Neural cell (in vitro differentiated cells): ENCODE measurements at regions not wholly inside any gene's neighbourhood (a gene's known extent, or its start where the extent isn't known, plus 50 kb on each side); places are given as distances from the start of the nearest gene placed in this dataset.

Experiments used
- H2AFZ ChIP-seq: fragments of 200-600, 300-800 bp; sonication (generic), shearing (Covaris generic); 2 replicates; pipeline ENCODE4 v1.6.0; 2014; ENCODE audit warnings: low read depth, mild to moderate bottlenecking, antibody characterized with exemption, low read length, moderate library complexity
- H3F3A ChIP-seq: fragments of 200-600 bp; shearing (Covaris generic); 2 replicates; pipeline ENCODE4 v1.6.1; 2016; ENCODE audit warnings: mild to moderate bottlenecking, moderate library complexity, mixed read lengths, antibody characterized with exemption, low read length; ENCODE audit not compliant: insufficient read depth, poor library complexity, severe bottlenecking
- H3K27ac ChIP-seq: fragments of 200-600, 300-800 bp; sonication (generic), shearing (Covaris generic); 2 replicates; pipeline ENCODE4 v1.5.1; 2014; ENCODE audit warnings: mild to moderate bottlenecking, low read length, moderate library complexity
- H3K27me3 ChIP-seq: fragments of 300-800, 200-600 bp; sonication (generic), shearing (Covaris generic); 2 replicates; pipeline ENCODE4 v1.6.0; 2014; ENCODE audit warnings: mild to moderate bottlenecking, low read depth, low read length, moderate library complexity; ENCODE audit not compliant: insufficient read depth
- H3K36me3 ChIP-seq: fragments of 300-800, 200-600 bp; sonication (generic), shearing (Covaris generic); 2 replicates; pipeline ENCODE4 v1.5.1; 2014; ENCODE audit warnings: mild to moderate bottlenecking, antibody characterized with exemption, low read length, moderate library complexity; ENCODE audit not compliant: insufficient read depth
- H3K4me2 ChIP-seq: fragments of 300-800, 200-600 bp; sonication (generic), shearing (Covaris generic); 2 replicates; pipeline ENCODE4 v1.6.0; 2014; ENCODE audit warnings: mild to moderate bottlenecking, low read length
- H3K4me3 ChIP-seq: fragments of 300-800, 200-600 bp; sonication (generic), shearing (Covaris generic); 2 replicates; pipeline ENCODE4 v1.5.1; 2014; ENCODE audit warnings: mild to moderate bottlenecking, low read length, moderate library complexity
- H3K79me2 ChIP-seq: fragments of 200-600 bp; shearing (Covaris generic); replicated peaks from 2 replicates; pipeline ENCODE4 v1.6.0; 2014; ENCODE audit warnings: mild to moderate bottlenecking, low read length, moderate library complexity; ENCODE audit not compliant: insufficient read depth
- H3K9ac ChIP-seq: fragments of 300-800, 200-600 bp; sonication (generic), shearing (Covaris generic); 2 replicates; pipeline ENCODE4 v1.6.1; 2016; ENCODE audit warnings: mild to moderate bottlenecking, low read length, mixed read lengths
- H3K9me2 ChIP-seq: fragments of 200-600 bp; shearing (Covaris generic); 2 replicates; pipeline ENCODE4 v1.6.1; 2016; ENCODE audit warnings: mild to moderate bottlenecking, low read length, mixed read lengths; ENCODE audit not compliant: insufficient read depth
- H3K9me3 ChIP-seq: fragments of 200-600, 300-800 bp; sonication (generic), shearing (Covaris generic); 2 replicates; pipeline ENCODE4 v1.6.1; 2016; ENCODE audit warnings: mild to moderate bottlenecking, mixed run types, low read length, moderate library complexity, mixed read lengths
- H4K20me1 ChIP-seq: fragments of 200-600 bp; shearing (Covaris generic); 2 replicates; pipeline ENCODE4 v1.6.1; 2016; ENCODE audit warnings: mild to moderate bottlenecking, mixed run types; ENCODE audit not compliant: insufficient read depth
- CTCF ChIP-seq: fragments of 450-650 bp; IDR thresholded peaks from 2 replicates; pipeline ENCODE4 v1.5.1; 2014; ENCODE audit warnings: antibody characterized with exemption, mild to moderate bottlenecking, moderate library complexity; ENCODE audit not compliant: poor library complexity, severe bottlenecking
- EP300 ChIP-seq: fragments of 450-650 bp; conservative IDR thresholded peaks from 2 replicates; pipeline ENCODE4 v1.6.1; 2014; ENCODE audit warnings: antibody characterized with exemption, mild to moderate bottlenecking, moderate library complexity; ENCODE audit not compliant: poor library complexity, severe bottlenecking
- EZH2 ChIP-seq: fragments of 200-600, 300-800 bp; shearing (Covaris generic), sonication (generic); IDR thresholded peaks from 2 replicates; pipeline ENCODE4 v1.6.1; 2014; ENCODE audit warnings: antibody characterized with exemption, low read length, borderline replicate concordance, mild to moderate bottlenecking; ENCODE audit not compliant: insufficient read depth, poor library complexity, severe bottlenecking
- MXI1 ChIP-seq: fragments of 450-650 bp; conservative IDR thresholded peaks from 2 replicates; pipeline ENCODE4 v1.6.1; 2014; ENCODE audit warnings: antibody characterized with exemption, mild to moderate bottlenecking; ENCODE audit not compliant: poor library complexity, severe bottlenecking
- POLR2AphosphoS5 ChIP-seq: IDR thresholded peaks from 2 replicates; pipeline ENCODE4 v1.6.1; 2012
- RAD21 ChIP-seq: fragments of 450-650 bp; conservative IDR thresholded peaks from 2 replicates; pipeline ENCODE4 v1.6.1; 2014; ENCODE audit warnings: antibody characterized with exemption, mild to moderate bottlenecking, moderate library complexity
- REST ChIP-seq: IDR thresholded peaks from 2 replicates; pipeline ENCODE4 v1.6.1; 2012; ENCODE audit warnings: borderline replicate concordance
- SMC3 ChIP-seq: fragments of 450-650 bp; conservative IDR thresholded peaks from 2 replicates; pipeline ENCODE4 v1.6.1; 2014; ENCODE audit warnings: antibody characterized with exemption, mild to moderate bottlenecking, moderate library complexity; ENCODE audit not compliant: poor library complexity
- TAF1 ChIP-seq: IDR thresholded peaks from 2 replicates; pipeline ENCODE4 v1.6.1; 2012; ENCODE audit warnings: low read depth

- H3K79me2 ChIP-seq: no peaks in the 10 kb centered on the region
- no peak overlapping the region for H2AFZ ChIP-seq
- no peak overlapping the region for H3K27ac ChIP-seq
- no peaks in the 10 kb centered on the region for H4K20me1 ChIP-seq
- no peak overlapping the region for H3K4me3 ChIP-seq
- no peak overlapping the region for H3K9ac ChIP-seq
- no peaks in the 10 kb centered on the region for H3K27me3 ChIP-seq
- no peaks in the 10 kb centered on the region for H3K9me2 ChIP-seq
- H3K9me3 ChIP-seq: no peaks in the 10 kb centered on the region
- TF ChIP-seq CTCF (no peak), EZH2 (no peak), REST (no peak), POLR2AphosphoS5 (no peak), EP300 (no peak), MXI1 (no peak), TAF1 (no peak), SMC3 (no peak), RAD21 (no peak)
- no peaks in the 10 kb centered on the region for H3K36me3 ChIP-seq
- H3K4me2 ChIP-seq: no peak overlapping the region
- no peaks in the 10 kb centered on the region for H3F3A ChIP-seq
Measured at GRCh38 chr4:137347371-137347770, 184.9 kb downstream of the PCDH18 start.

DNA sequence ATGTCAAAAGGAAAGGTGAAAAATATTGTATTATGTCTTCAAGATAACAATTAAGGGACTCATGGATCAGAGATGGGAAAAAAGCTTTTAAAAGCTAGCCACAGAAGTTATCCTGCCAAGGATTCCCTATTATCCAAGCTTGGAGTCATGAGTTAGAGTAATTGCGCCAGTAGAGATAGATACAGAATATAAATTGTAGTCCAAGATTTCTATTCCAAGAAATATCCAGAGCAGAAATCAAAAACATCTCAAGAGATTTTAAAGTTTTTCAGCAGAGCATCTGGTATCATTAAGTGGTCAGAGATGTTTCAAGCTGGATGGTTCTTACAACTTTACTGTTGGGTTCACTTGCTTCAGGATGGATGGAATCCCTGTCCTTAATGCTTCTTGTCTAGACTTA lies 186.7 kb downstream of the PCDH18 start:
- Histone ChIP-seq H3K27ac (no peak overlapping the region), H3K9me3 (no peaks in the 10 kb centered on the region), H3K79me2 (no peaks in the 10 kb centered on the region), H2AFZ (no peak overlapping the region), H3K36me3 (no peaks in the 10 kb centered on the region), H3K4me3 (no peak overlapping the region), H4K20me1 (no peaks in the 10 kb centered on the region), H3K27me3 (no peaks in the 10 kb centered on the region), H3K9ac (no peak overlapping the region), H3K4me2 (no peak overlapping the region), H3F3A (no peaks in the 10 kb centered on the region), H3K9me2 (no peaks in the 10 kb centered on the region)
- TF ChIP-seq RAD21 (no peak), SMC3 (no peak), MXI1 (no peak), EZH2 (no peak), REST (no peak), CTCF (no peak), TAF1 (no peak), POLR2AphosphoS5 (no peak), EP300 (no peak)
